SK-N-MC (cell line): ENCODE measurements at regions not wholly inside any gene's neighbourhood (a gene's known extent, or its start where the extent isn't known, plus 50 kb on each side); places are given as distances from the start of the nearest gene placed in this dataset.

ENCODE experiments used
- DNase-seq: peaks from one replicate; pipeline ENCODE4 v3.0.0-alpha.2; 2011; ENCODE audit warnings: low read depth, low spot score
- H3K27ac ChIP-seq: fragments of 200-600 bp; sonication (generic); 2 replicates; pipeline ENCODE4 v1.5.1; 2016; ENCODE audit warnings: mixed run types
- H3K36me3 ChIP-seq: fragments of 200-600 bp; sonication (generic); 2 replicates; pipeline ENCODE4 v1.6.1; 2017; ENCODE audit warnings: antibody characterized with exemption, low read length, mixed read lengths; ENCODE audit not compliant: insufficient read depth
- H3K4me3 ChIP-seq: fragments of 200-600 bp; sonication (generic); 2 replicates; pipeline ENCODE4 v1.5.1; 2016
- H3K9ac ChIP-seq: fragments of 200-600 bp; sonication (generic); 2 replicates; pipeline ENCODE4 v1.8.0; 2017; ENCODE audit warnings: mixed run types, mixed read lengths; ENCODE audit not compliant: insufficient read length
- H3K9me3 ChIP-seq: fragments of 200-600 bp; sonication (generic); 2 replicates; pipeline ENCODE4 v1.6.1; 2017; ENCODE audit warnings: low read depth, mild to moderate bottlenecking, antibody characterized with exemption, low read length, moderate library complexity, mixed read lengths
- EZH2 ChIP-seq: fragments of 200-600 bp; sonication (generic); IDR thresholded peaks from one replicate; pipeline ENCODE4 v1.6.1; 2017; ENCODE audit warnings: antibody characterized with exemption
- FOXP2 ChIP-seq: optimal IDR thresholded peaks from 2 replicates; pipeline ENCODE3; 2011; ENCODE audit warnings: mild to moderate bottlenecking, moderate library complexity; ENCODE audit not compliant: insufficient read depth; ENCODE audit errors: extremely low read length, control extremely low read depth
- POLR2AphosphoS5 ChIP-seq: IDR thresholded peaks from 2 replicates; pipeline ENCODE4 v1.6.1; 2012; ENCODE audit warnings: mild to moderate bottlenecking, low read depth, low read length, borderline replicate concordance

DNA sequence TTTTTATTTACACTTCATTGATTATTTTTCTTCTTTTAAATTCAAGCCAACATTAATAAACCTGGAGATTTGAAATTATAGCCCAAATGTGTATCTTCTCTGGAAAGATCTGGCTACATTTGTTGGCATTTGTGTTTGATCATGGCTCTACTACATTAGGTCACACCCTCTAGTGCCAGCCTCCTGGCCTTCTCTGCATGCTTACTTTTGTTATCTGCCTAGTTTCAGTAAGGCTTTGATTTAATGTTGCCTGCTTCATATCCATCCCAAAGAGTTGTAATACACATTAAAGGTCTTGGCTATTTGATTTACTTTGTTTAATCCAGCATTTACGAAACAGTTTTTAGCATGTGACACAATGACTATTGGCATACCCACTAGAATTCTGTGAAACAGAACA, 224.5 kb downstream of the TRAM1L1 start:
- no peak for TF ChIP-seq FOXP2
- no peak for TF ChIP-seq POLR2AphosphoS5
- TF ChIP-seq EZH2 = no peak

DNA sequence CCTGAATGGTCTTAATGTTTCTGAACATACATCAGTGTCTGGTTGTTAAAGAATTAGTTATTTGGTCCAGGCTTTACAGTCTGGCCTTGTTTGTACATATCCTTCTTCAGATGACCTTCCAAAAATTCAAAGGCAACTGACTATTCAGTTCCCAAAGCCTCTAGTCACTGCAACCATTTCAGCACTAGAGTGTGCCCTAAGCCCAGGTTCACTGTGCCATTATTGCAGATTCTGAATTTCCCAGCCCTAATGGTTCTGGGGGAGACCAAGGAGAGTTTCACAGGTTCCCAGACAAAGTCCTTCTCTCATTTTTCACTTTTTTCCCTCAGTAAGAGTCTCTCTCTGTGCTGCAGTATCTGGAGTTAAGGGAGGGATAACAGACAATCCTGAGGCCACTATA, 235.8 kb downstream of the TRAM1L1 start:
- DNase-seq = no peak

More for the DNA sequence above, 224.5 kb downstream of the TRAM1L1 start:
- H3K9ac ChIP-seq = no peak overlapping the region
- H3K4me3 ChIP-seq = no peak overlapping the region
- no peaks in the 10 kb centered on the region for H3K36me3 ChIP-seq
- H3K9me3 ChIP-seq = no peaks in the 10 kb centered on the region
- H3K27ac ChIP-seq = no peak overlapping the region
- DNase-seq = no peak

DNA sequence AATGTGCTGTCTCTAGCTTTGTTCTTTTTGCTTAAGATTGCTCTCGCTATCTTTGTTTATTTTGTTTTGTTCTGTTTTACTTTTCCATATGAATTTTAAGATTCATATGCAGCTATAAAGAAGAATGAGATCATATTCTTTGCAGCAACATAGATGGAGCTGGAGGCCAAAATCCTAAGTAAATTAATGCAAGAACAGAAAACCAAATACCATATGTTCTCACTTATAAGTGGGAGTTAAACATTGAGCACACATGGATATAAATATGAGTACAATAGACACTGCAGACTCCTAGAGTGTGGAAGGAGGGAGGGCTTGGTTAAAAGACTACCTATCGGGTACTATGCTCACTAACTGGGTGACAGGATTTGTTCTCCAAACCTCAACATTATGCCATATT, 237.8 kb downstream of the TRAM1L1 start:
- H3K9me3 ChIP-seq = no peaks in the 10 kb centered on the region
- H3K9ac ChIP-seq = no peak overlapping the region
- no peaks in the 10 kb centered on the region for H3K36me3 ChIP-seq
- TF ChIP-seq EZH2 (no peak), POLR2AphosphoS5 (no peak), FOXP2 (no peak)
- H3K27ac ChIP-seq = no peak overlapping the region
- DNase-seq = no peak
- no peak overlapping the region for H3K4me3 ChIP-seq

More for the DNA sequence above, 235.8 kb downstream of the TRAM1L1 start:
- Histone ChIP-seq H3K27ac (no peak overlapping the region), H3K36me3 (no peaks in the 10 kb centered on the region), H3K9me3 (no peaks in the 10 kb centered on the region), H3K9ac (no peak overlapping the region), H3K4me3 (no peak overlapping the region)
- TF ChIP-seq EZH2 (no peak), FOXP2 (no peak), POLR2AphosphoS5 (no peak)

DNA sequence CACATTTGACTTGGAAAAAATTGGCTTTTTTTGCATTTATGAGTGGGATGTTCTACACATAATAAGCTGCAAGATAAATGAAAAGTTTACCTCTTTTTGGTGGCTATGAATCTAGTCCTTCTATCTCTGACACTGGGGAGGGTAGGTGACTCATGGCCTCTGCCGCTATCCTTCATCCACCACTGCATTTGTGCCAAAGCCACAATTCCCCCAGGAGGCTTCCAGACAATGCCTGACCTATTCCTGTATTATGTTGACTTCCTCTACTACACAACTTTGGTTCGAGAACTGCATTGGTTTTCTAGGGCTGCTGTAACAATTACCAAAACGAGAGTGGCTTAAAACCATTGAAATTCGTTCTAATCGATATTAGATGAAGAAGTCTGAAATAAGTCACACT, 245.6 kb downstream of the TRAM1L1 start:
- H3K27ac ChIP-seq = no peak overlapping the region

DNA sequence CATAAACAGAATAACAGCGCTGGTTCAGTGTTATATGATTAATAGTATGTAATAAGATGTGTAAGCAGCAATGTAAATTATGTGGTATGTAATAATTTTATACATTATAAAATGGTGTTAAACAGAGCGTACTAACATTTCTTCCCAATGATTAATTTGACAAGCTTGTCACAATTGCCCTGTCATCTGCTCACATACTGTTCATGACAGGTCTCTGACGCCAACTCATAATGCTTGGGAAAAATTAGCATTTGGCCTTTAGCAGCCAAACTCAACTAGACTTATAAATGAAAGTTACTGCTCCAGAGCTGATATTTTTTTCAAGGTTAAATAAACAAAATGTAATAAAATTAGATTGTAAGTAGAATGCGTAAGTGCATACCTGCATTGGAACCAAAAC, 246.8 kb downstream of the TRAM1L1 start:
- no peak for DNase-seq
- H3K4me3 ChIP-seq = no peak overlapping the region
- no peak overlapping the region for H3K9ac ChIP-seq
- TF ChIP-seq FOXP2 (no peak), POLR2AphosphoS5 (no peak), EZH2 (no peak)
- no peaks in the 10 kb centered on the region for H3K9me3 ChIP-seq
- no peaks in the 10 kb centered on the region for H3K36me3 ChIP-seq
- H3K27ac ChIP-seq = no peak overlapping the region

More for the DNA sequence above, 245.6 kb downstream of the TRAM1L1 start:
- H3K36me3 ChIP-seq = no peaks in the 10 kb centered on the region
- H3K9ac ChIP-seq = no peak overlapping the region
- H3K9me3 ChIP-seq = no peaks in the 10 kb centered on the region
- DNase-seq = no peak
- H3K4me3 ChIP-seq = no peak overlapping the region
- TF ChIP-seq EZH2 (no peak), FOXP2 (no peak), POLR2AphosphoS5 (no peak)

DNA sequence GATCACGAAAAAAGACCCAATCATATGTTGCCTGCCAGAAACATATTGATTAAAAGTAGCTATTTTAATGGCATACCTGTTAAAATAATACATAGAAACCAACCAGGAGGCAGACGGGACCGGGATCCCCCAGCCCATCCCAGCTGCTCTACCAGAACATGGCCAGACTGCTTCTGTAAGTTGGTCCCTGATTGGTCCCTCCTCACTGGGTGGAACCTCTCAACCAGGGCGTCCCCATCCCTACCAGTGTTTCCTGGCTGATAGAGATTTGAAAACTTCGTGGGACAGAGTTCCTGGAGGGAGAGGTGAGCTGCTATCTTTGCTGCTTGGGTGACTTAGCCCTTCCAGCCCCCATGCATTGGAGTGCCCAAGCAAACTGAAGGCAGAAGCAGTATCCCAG, 256.2 kb downstream of the TRAM1L1 start:
- no peak overlapping the region for H3K27ac ChIP-seq
- H3K36me3 ChIP-seq = no peaks in the 10 kb centered on the region
- H3K4me3 ChIP-seq = no peak overlapping the region
- TF ChIP-seq FOXP2 = no peak
- TF ChIP-seq EZH2 = no peak
- no peak overlapping the region for H3K9ac ChIP-seq
- no peaks in the 10 kb centered on the region for H3K9me3 ChIP-seq
- no peak for DNase-seq

DNA sequence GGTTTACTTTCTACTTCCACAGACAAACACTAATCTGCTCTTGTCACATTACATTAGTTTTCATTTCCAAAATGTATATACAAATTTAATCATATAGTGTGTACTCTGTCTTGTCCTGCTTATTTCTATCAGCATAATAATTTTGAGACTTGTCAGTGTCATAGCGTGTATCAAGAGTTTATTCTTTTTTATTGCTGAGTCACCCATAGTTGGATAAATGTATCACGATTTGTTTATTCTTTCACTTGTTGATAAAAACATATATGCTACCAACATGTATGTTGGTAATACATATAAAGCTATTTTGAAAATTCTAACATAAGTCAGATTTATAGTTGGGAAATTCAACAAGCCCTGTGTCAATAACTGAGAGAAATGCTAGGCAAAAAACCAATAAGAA, 261.2 kb downstream of the TRAM1L1 start:
- H3K9ac ChIP-seq = no peak overlapping the region
- TF ChIP-seq POLR2AphosphoS5 = no peak
- no peaks in the 10 kb centered on the region for H3K36me3 ChIP-seq
- no peak overlapping the region for H3K4me3 ChIP-seq
- no peak for DNase-seq
- no peak overlapping the region for H3K27ac ChIP-seq
- H3K9me3 ChIP-seq = no peaks in the 10 kb centered on the region

DNA sequence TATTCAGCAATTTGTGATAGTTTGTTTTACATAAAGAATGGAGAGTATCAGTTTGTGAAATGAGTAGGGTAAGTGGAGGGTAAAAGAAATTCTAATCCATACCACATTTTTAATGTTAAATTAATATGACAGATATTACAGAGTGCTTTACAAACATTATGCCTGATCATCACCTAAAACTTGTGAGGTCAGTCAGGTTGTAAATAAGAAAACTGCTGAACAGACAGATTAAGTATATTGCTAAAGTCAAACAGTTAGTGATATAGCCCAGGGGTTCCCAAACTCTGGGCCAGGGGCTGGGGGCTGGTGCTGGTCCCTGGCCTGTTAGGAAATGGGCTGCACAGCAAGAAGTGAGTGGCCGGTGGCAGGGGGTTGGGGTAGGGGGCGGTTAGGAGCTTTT, 273.6 kb downstream of the TRAM1L1 start:
- TF ChIP-seq POLR2AphosphoS5 (no peak), FOXP2 (no peak), EZH2 (no peak)
- Histone ChIP-seq H3K4me3 (no peak overlapping the region), H3K27ac (no peak overlapping the region), H3K9me3 (no peaks in the 10 kb centered on the region), H3K9ac (no peak overlapping the region), H3K36me3 (no peaks in the 10 kb centered on the region)
- DNase-seq = no peak

DNA sequence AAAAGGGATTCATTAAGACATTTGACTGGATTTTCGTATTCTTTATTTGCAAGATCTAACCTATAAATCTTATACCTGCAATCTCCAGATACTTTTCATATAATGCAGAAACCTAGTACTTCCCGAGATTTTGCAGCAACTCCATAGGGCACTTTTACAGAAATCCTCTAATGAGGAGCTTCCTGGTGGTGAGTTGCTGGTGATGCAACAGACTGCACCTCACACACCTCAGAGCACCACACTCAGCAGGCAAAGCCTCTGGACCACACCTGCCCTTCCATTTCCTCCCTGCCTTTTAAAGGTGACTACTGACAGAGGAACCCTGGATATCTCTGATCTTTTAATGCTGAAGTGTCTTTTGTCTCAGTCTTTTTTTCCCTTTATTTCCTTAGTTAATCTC, 289.4 kb downstream of the TRAM1L1 start:
- Histone ChIP-seq H3K27ac (peak overlapping the region; percentile 23; the same call in 1 of the 2 replicates), H3K9ac (no peak overlapping the region), H3K36me3 (no peaks in the 10 kb centered on the region), H3K9me3 (no peaks in the 10 kb centered on the region), H3K4me3 (peak overlapping the region; percentile 5; the same call in 1 of the 2 replicates)
- DNase-seq = no peak
- TF ChIP-seq POLR2AphosphoS5 (no peak), FOXP2 (no peak), EZH2 (no peak)

DNA sequence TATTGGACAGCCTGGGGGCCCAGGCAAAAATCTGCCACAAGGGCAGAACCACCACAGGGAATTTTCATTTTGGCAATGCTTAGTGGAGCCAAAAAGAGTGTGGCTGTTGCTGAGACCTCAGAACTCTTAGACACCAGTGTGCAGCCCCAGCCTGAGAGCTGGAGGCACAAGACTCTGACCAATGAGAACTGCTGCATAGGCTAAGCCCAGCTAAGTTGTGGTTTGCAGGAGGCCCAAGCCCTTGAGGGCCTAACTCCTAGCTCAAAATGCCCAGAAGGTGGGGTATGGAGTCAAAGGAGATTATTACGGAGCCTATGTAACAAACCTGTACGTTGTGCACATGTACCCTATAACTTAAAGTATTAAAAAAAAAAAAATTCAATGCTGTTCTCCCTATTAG, 296.7 kb downstream of the TRAM1L1 start:
- no peak for DNase-seq
- no peaks in the 10 kb centered on the region for H3K9me3 ChIP-seq
- no peak overlapping the region for H3K9ac ChIP-seq
- H3K27ac ChIP-seq = no peak overlapping the region
- TF ChIP-seq FOXP2 = no peak
- no peak for TF ChIP-seq EZH2
- TF ChIP-seq POLR2AphosphoS5 = no peak
- H3K4me3 ChIP-seq = no peak overlapping the region
- H3K36me3 ChIP-seq = no peaks in the 10 kb centered on the region
